BLaER1 treated with 17β-estradiol and CSF1 and Interleukin-3, amounts not matched to agents 10 nM and 100 nM (cell line): ENCODE measurements at regions not wholly inside any gene's neighbourhood (a gene's known extent, or its start where the extent isn't known, plus 50 kb on each side); places are given as distances from the start of the nearest gene placed in this dataset.

Experiments
- H3K27ac ChIP-seq, 11 experiments: shearing (Covaris generic); formaldehyde crosslinking; 2 replicates each; pipeline ENCODE4 v1.8.1; 2022
- H3K27me3 ChIP-seq, 11 experiments: shearing (Covaris generic); formaldehyde crosslinking; 2 replicates each; pipeline ENCODE4 v1.8.1; 2022
- H3K36me3 ChIP-seq, 11 experiments: shearing (Covaris generic); formaldehyde crosslinking; 2 replicates each; pipeline ENCODE4 v1.8.1; 2022
- H3K4me1 ChIP-seq, 10 experiments: shearing (Covaris generic); formaldehyde crosslinking; 2 replicates each; pipeline ENCODE4 v1.8.1; 2022
- H3K4me2 ChIP-seq, 11 experiments: shearing (Covaris generic); formaldehyde crosslinking; 2 replicates each; pipeline ENCODE4 v1.8.1; 2022
- H3K4me3 ChIP-seq, 10 experiments: shearing (Covaris generic); formaldehyde crosslinking; 2 replicates each; pipeline ENCODE4 v1.8.1; 2022
- H3K9ac ChIP-seq, 11 experiments: shearing (Covaris generic); formaldehyde crosslinking; 2 replicates each; pipeline ENCODE4 v1.8.1; 2022
- H3K9me3 ChIP-seq, 11 experiments: shearing (Covaris generic); formaldehyde crosslinking; replicated peaks in 1 of 11; 2 replicates each; pipeline ENCODE4 v1.8.1; 2022
- H4K20me1 ChIP-seq, 11 experiments: shearing (Covaris generic); formaldehyde crosslinking; 2 replicates each; pipeline ENCODE4 v1.8.1; 2022
- Cebpa-rat ChIP-seq, 11 experiments: shearing (Covaris generic); IDR thresholded peaks; 2 replicates each; pipeline ENCODE4 v1.8.1; 2022

DNA sequence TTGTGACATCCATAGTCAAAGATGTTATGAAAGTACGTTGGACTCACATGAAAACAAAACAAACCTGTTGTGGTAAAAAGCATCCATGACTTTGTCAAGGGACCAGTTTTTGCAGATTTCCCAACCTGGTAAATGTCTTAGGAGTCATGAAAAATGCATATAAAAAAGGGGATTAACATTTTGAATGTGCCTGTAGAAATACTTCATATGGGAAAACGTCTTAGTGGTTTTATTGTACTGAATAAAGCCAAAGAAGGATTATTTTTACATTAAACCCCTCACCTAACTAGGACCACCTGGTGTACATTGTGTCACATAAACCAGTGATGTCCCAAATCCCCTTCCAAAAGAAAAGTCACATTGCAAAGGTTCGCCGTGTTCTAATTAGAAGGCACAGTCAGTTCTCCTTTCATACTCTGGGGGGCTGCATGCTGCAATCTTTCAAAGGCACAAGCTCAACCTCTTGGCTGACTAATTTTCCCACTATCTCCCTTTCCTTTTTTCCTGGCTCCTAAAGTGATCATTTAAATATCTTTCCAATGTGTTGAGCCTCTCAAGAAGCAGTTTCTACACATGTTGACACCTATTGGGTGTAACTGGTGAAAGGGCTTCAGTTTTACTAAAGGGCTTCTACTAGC lies 119.8 kb upstream of the SPAG17 start:
- H3K27me3 ChIP-seq, result no peaks in the 10 kb centered on the region
- no peak overlapping the region for H3K9ac ChIP-seq
- no peak for TF ChIP-seq Cebpa-rat (IDR thresholded peaks at IDR 0.05)
- no peak overlapping the region for H3K4me2 ChIP-seq
- no peaks in the 10 kb centered on the region for H3K36me3 ChIP-seq
- H3K27ac ChIP-seq, result no peak overlapping the region
- no peaks in the 10 kb centered on the region for H3K9me3 ChIP-seq
- no peaks in the 10 kb centered on the region for H4K20me1 ChIP-seq
- no peak overlapping the region for H3K4me3 ChIP-seq
- no peaks in the 10 kb centered on the region for H3K4me1 ChIP-seq

DNA sequence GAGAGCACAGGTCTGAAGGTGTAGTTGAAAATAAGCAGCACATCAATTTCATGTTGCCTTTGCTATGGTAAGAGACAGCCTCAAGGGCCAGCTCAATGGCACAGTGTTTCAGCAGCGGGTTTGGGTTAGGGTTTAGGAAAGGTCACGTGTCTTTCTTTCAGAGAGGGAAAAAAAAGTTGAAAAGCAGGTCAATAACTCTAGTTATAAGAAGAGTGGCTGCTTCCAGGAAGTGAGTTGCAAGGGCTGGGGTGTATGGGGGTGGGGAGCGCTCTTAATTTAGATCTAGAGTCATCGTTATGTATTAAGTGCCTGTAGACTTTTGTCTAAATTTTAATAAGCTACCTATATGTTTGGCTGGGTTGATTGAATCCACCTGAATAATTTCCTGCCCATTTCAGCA lies 118.5 kb upstream of the SPAG17 start:
- H3K4me3 ChIP-seq, result no peak overlapping the region
- H4K20me1 ChIP-seq, result no peaks in the 10 kb centered on the region
- no peak overlapping the region for H3K9ac ChIP-seq
- no peaks in the 10 kb centered on the region for H3K36me3 ChIP-seq
- no peak for TF ChIP-seq Cebpa-rat (IDR thresholded peaks at IDR 0.05)
- H3K27me3 ChIP-seq, result no peaks in the 10 kb centered on the region
- no peak overlapping the region for H3K4me2 ChIP-seq
- no peak overlapping the region for H3K27ac ChIP-seq
- no peaks in the 10 kb centered on the region for H3K4me1 ChIP-seq
- no peaks in the 10 kb centered on the region for H3K9me3 ChIP-seq

DNA sequence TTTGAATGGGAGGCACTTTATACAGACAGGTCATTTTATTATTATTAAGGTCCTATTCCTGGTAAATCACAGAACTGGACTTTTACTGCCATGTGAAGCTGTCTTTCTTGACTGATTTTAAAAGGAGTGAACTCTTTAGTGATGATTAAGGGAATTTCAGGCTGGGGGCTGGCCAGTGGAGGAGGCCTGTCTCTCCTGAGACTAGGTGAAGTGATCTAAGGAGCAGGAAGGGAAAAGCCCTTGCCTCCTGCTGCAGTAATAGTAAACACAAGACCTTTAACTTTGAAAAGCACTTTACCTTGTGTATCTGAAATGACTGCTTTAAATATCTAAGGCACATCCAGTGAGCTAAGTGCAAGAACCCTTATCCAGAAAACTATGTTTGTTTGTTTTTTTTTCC lies 118.0 kb upstream of the SPAG17 start:
- Histone ChIP-seq H3K9ac (no peak overlapping the region), H3K4me2 (no peak overlapping the region), H4K20me1 (no peaks in the 10 kb centered on the region), H3K36me3 (no peaks in the 10 kb centered on the region), H3K4me1 (no peaks in the 10 kb centered on the region), H3K27me3 (no peaks in the 10 kb centered on the region), H3K9me3 (no peaks in the 10 kb centered on the region), H3K4me3 (no peak overlapping the region), H3K27ac (no peak overlapping the region)
- TF ChIP-seq Cebpa-rat (IDR thresholded peaks at IDR 0.05), result no peak

DNA sequence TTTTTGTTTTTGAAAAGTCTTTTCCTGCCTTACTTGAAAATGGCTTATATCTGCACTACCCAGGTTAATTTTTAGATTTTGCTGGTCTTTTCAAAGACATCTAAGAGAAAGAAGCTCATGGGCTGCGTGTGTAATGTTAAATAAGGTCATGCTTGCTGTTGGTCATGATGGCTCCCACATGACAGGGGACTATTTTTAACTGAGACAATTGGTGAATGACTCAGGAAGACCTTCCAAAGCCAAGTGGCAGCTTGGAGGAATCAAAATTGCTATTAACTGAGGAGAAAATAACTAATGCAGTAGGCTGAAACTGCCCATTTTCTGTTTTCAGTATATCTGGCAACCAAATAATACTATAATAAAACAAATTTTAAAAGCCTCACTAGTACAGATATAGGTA lies 117.1 kb upstream of the SPAG17 start:
- Histone ChIP-seq H3K4me3 (no peak overlapping the region), H3K36me3 (no peaks in the 10 kb centered on the region), H3K27ac (no peak overlapping the region), H3K27me3 (no peaks in the 10 kb centered on the region), H3K4me1 (no peaks in the 10 kb centered on the region), H3K9ac (no peak overlapping the region), H3K4me2 (no peak overlapping the region), H4K20me1 (no peaks in the 10 kb centered on the region), H3K9me3 (no peaks in the 10 kb centered on the region)
- TF ChIP-seq Cebpa-rat (IDR thresholded peaks at IDR 0.05), result no peak

DNA sequence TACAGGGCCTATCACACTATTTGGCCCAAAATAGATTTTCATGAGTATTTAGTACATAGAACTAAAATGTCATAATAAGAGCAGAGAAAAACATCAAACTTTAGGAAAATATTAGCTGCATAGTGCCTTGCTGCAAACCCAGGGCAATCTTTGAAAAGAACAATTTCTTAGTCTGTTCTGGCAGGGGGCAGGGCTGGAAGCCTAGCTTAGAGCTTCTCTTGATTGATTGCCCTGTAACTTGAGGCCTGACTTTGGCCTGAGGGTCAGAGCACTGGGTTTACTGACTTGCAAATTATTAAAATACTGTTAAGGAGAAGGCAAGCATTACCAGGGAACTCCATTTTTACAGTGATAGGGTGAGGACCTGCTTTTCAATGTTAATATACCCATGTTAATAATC lies 115.8 kb upstream of the SPAG17 start:
- Histone ChIP-seq H3K27ac (no peak overlapping the region), H3K4me2 (no peak overlapping the region), H3K4me1 (no peaks in the 10 kb centered on the region)

DNA sequence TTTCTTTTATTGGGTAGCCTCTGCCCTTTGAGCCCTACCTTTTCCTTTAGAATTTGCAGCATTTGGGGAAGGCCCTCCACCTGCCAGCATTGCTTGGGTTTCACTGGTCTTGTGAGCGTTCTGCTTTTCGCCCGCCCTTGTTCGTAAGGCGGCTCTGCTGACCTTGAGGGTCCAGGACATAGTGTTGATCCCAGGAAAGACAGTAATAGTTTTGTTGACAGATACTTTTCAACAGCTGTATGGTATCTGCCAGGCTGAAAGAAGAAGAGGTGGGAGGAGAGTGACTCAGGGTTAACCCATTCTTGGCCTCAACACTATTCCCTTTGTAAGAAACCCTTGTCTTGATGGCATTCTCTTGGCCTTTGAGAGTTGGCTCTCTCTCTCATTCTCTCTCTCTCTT lies 113.4 kb upstream of the SPAG17 start:
- Histone ChIP-seq H3K27me3 (no peaks in the 10 kb centered on the region), H3K27ac (no peak overlapping the region), H3K4me1 (no peaks in the 10 kb centered on the region), H3K36me3 (no peaks in the 10 kb centered on the region), H3K9me3 (no peaks in the 10 kb centered on the region), H3K9ac (no peak overlapping the region), H3K4me2 (no peak overlapping the region), H4K20me1 (no peaks in the 10 kb centered on the region), H3K4me3 (no peak overlapping the region)
- no peak for TF ChIP-seq Cebpa-rat (IDR thresholded peaks at IDR 0.05)

More for the DNA sequence above, 115.8 kb upstream of the SPAG17 start:
- TF ChIP-seq Cebpa-rat (IDR thresholded peaks at IDR 0.05), result no peak
- Histone ChIP-seq H3K27me3 (no peaks in the 10 kb centered on the region), H3K9me3 (no peaks in the 10 kb centered on the region), H3K36me3 (no peaks in the 10 kb centered on the region), H4K20me1 (no peaks in the 10 kb centered on the region), H3K9ac (no peak overlapping the region), H3K4me3 (no peak overlapping the region)

DNA sequence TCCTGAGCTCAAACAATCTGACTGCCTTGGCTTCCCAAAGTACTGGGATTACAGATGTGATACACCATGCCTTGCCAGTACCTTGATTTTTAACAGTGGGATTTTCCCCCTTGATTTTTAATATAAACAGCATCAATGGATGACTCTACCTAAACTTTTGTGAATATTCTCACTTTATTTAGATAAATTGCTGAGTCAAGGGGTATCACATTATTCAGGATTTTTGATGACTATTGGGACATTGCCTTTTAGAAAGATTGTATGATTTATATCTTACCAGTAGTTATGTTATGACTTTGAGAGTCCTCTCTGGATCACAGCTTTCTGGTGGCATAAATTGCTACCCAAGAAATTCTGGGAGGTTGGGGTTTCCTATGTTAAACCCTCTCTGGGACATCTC lies 112.5 kb upstream of the SPAG17 start:
- H3K4me2 ChIP-seq, result no peak overlapping the region
- no peaks in the 10 kb centered on the region for H3K27me3 ChIP-seq
- no peaks in the 10 kb centered on the region for H3K9me3 ChIP-seq
- no peak overlapping the region for H3K9ac ChIP-seq
- H3K27ac ChIP-seq, result no peak overlapping the region
- no peaks in the 10 kb centered on the region for H4K20me1 ChIP-seq
- no peak for TF ChIP-seq Cebpa-rat (IDR thresholded peaks at IDR 0.05)
- no peaks in the 10 kb centered on the region for H3K36me3 ChIP-seq
- H3K4me3 ChIP-seq, result no peak overlapping the region
- no peaks in the 10 kb centered on the region for H3K4me1 ChIP-seq

DNA sequence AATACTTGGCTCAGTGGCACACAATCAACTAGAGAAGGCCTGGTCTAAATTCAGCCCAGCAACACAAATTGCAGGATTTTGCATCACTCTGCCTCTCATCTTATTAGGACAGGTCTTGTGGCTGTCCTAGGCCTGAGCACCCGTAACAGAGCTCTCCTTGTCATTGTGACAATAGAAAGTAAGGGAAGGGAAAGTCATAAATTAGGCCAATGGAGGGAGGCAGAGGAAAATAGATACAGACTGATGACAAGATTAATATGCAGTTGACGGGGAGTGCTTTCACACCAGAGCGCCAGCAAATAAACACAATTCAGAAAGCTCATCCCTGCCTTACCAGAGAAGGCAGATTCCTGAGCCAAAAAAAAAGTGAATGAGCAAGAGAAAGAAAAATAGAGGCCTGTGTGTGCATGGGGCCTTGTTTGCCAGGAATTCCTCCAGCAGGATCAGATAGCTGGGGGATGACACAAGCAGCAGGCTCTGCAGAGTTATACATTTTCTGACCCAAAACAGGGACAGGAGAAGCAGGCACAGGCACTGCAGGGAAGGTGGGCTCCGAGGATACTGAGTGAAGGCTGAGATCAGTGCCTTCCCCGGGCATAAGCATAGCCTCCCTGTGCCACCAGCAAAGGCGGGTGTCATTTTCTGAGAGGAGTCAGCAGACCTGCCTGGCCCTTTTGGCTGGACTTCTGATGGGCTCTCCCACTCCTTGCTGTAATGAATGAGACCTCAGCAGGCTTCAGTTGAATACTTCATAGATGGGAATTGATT lies 110.0 kb upstream of the SPAG17 start:
- Histone ChIP-seq H3K4me2 (no peak overlapping the region), H4K20me1 (no peaks in the 10 kb centered on the region), H3K4me3 (no peak overlapping the region), H3K4me1 (no peaks in the 10 kb centered on the region), H3K36me3 (no peaks in the 10 kb centered on the region), H3K27me3 (0 out of 22 replicates have a peak, but pooled peaks cover 0 to 4% (median 0%) of the 10 kb centered on the region in 11 experiments), H3K9me3 (no peaks in the 10 kb centered on the region), H3K27ac (no peak overlapping the region), H3K9ac (no peak overlapping the region)
- no peak for TF ChIP-seq Cebpa-rat (IDR thresholded peaks at IDR 0.05)

DNA sequence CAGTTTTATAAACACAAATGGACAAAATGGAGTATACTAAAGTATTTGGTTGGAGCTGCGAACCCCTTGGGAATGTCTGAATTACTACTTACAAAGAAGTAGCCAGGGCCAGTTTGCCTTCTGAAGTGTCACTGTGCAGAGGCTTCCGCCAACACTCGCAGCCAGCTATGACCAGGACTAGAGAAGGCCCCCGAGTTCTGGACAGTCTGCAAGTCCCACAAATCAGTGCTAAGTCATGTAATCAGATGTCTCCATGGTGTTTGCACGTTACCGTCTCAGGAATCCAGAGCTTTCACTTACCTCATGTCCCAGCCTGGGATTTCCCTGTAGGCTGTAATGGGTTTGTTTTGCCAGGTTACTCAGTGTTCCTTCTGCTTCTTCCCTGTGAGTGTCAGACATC lies 106.6 kb upstream of the SPAG17 start:
- Histone ChIP-seq H3K27ac (no peak overlapping the region), H3K4me3 (no peak overlapping the region), H3K9me3 (no peaks in the 10 kb centered on the region), H3K36me3 (no peaks in the 10 kb centered on the region), H3K4me1 (no peaks in the 10 kb centered on the region), H3K4me2 (no peak overlapping the region), H4K20me1 (no peaks in the 10 kb centered on the region), H3K9ac (no peak overlapping the region), H3K27me3 (peaks cover 0 to 6% (median 0%) of the 10 kb centered on the region in 11 experiments; a peak in 1 of 22 replicates)
- TF ChIP-seq Cebpa-rat (IDR thresholded peaks at IDR 0.05), result no peak

DNA sequence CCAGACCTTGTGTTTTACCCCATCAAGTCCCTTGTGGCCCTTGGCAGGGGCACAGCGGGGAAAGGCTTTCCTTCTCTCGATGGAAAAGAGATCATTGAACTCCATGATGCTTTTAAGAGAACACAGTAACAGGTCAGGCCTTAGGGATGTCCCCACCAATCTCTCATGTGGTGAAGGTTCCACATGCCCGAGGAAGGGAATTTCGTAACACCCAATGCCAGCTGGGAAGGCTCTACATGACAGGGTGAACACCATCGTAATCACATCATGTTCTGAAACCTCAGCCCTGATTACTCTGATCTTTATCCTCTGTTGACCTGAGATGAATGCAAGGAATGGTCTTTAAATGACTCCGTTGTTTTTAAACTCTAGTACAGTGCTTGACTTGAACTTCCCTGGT lies 105.5 kb upstream of the SPAG17 start:
- H3K36me3 ChIP-seq, result no peaks in the 10 kb centered on the region
- no peak overlapping the region for H3K9ac ChIP-seq
- H3K27ac ChIP-seq, result no peak overlapping the region
- H3K9me3 ChIP-seq, result no peaks in the 10 kb centered on the region
- no peak overlapping the region for H3K4me2 ChIP-seq
- no peaks in the 10 kb centered on the region for H3K4me1 ChIP-seq
- TF ChIP-seq Cebpa-rat (IDR thresholded peaks at IDR 0.05), result no peak
- peaks cover 0 to 6% (median 0%) of the 10 kb centered on the region in 11 experiments; a peak in 1 of 22 replicates for H3K27me3 ChIP-seq
- H4K20me1 ChIP-seq, result no peaks in the 10 kb centered on the region
- H3K4me3 ChIP-seq, result no peak overlapping the region
